Vagina (tissue), 2 donors: ENCODE measurements at regions not wholly inside any gene's neighbourhood (a gene's known extent, or its start where the extent isn't known, plus 50 kb on each side); places are given as distances from the start of the nearest gene placed in this dataset.

Experiments used
- CTCF ChIP-seq, 3 experiments: fragments of 450-650 bp in 2 of 3; fragments of 200-600 bp in 1 of 3; sonication (generic) in 1 of 3; IDR thresholded peaks; one replicate each; pipeline ENCODE4 v1.5.1; 2017 to 2019; ENCODE audit warnings: antibody characterized with exemption in 3 of 3, mild to moderate bottlenecking in 2 of 3, moderate library complexity in 2 of 3
- POLR2A ChIP-seq, 2 donors: fragments of 450-650 bp; IDR thresholded peaks; one replicate each; pipeline ENCODE4 v1.6.1; 2017; ENCODE audit warnings: antibody characterized with exemption in 2 of 2, mild to moderate bottlenecking in 2 of 2, moderate library complexity in 2 of 2
- POLR2AphosphoS5 ChIP-seq, 2 donors: sonication (generic); formaldehyde crosslinking; IDR thresholded peaks; one replicate each; pipeline ENCODE4 v1.9.0; 2017; ENCODE audit warnings: antibody characterized with exemption in 2 of 2, mild to moderate bottlenecking in 2 of 2, low read depth in 1 of 2; ENCODE audit not compliant: insufficient read depth in 1 of 2

GRCh38 chr11:70595452-70595851 lies 197.1 kb downstream of the CTTN start:
- TF ChIP-seq POLR2AphosphoS5 (IDR thresholded peaks at IDR 0.05; ENCODE audit: insufficient read depth in 1 of 2, low read depth in 1 of 2) (no peak), CTCF (IDR thresholded peaks at IDR 0.05) (no peak), POLR2A (IDR thresholded peaks at IDR 0.05) (no peak)
